ENCODE measurements at regions not wholly inside any gene's neighbourhood (a gene's known extent, or its start where the extent isn't known, plus 50 kb on each side); places are given as distances from the start of the nearest gene placed in this dataset.
"Not testable (repeated sequence)": the region's sequence is repeated elsewhere in the genome, so short reads cannot be mapped to it uniquely, and the experiment has no call there.

DNA sequence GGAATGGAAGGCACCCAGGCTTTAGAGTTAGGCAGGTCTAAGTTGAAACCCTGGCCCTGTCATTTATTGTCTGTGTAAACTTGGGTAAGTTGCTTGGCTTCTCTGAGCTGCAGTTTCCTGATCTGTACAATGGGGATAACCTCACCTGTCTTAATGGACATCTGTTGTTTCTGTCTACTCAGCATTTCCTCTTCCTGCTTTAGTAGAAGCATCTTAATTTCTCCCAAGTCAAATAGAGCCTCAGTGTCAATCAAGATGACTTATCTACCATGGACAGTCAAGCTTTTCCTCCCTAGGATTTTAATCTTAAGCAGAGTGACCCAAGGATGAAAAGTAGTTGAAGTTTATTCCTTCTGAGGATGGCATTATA is 119.7 kb downstream of the FZD1 start:
- no peak for DNase-seq (ENCODE audit: low read depth in 1 of 2, low spot score in 1 of 2)
- Histone ChIP-seq H3K9me3 (ENCODE audit: low read depth) (no peaks in the 10 kb centered on the region), H3K4me1 (ENCODE audit: low read depth) (no peaks in the 10 kb centered on the region), H3K36me3 (no peaks in the 10 kb centered on the region), H3K27me3 (no peaks in the 10 kb centered on the region), H3K27ac (no peak overlapping the region), H3K4me3 (no peak overlapping the region)
- TF ChIP-seq, protein P1, sequence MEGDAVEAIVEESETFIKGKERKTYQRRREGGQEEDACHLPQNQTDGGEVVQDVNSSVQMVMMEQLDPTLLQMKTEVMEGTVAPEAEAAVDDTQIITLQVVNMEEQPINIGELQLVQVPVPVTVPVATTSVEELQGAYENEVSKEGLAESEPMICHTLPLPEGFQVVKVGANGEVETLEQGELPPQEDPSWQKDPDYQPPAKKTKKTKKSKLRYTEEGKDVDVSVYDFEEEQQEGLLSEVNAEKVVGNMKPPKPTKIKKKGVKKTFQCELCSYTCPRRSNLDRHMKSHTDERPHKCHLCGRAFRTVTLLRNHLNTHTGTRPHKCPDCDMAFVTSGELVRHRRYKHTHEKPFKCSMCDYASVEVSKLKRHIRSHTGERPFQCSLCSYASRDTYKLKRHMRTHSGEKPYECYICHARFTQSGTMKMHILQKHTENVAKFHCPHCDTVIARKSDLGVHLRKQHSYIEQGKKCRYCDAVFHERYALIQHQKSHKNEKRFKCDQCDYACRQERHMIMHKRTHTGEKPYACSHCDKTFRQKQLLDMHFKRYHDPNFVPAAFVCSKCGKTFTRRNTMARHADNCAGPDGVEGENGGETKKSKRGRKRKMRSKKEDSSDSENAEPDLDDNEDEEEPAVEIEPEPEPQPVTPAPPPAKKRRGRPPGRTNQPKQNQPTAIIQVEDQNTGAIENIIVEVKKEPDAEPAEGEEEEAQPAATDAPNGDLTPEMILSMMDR (IDR thresholded peaks at IDR 0.05; ENCODE audit: low read depth, low read length), result no peak

DNA sequence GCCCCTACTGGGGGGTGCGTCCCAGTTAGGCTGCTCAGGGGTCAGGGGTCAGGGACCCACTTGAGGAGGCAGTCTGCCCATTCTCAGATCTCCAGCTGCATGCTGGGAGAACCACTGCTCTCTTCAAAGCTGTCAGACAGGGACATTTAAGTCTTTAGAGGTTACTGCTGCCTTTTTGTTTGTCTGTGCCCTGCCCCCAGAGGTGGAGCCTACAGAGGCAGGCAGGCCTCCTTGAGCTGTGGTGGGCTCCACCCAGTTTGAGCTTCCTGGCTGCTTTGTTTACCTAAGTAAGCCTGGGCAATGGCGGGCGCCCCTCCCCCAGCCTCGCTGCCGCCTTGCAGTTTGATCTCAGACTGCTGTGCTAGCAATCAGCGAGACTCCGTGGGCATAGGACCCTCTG is 130.5 kb downstream of the FZD1 start:
- H3K27ac ChIP-seq; DNase-seq (ENCODE audit: low read depth in 1 of 2, low spot score in 1 of 2); H3K4me1 ChIP-seq (ENCODE audit: low read depth); H3K36me3 ChIP-seq; H3K27me3 ChIP-seq; H3K4me3 ChIP-seq; H3K9me3 ChIP-seq (ENCODE audit: low read depth): not testable (repeated sequence)

DNA sequence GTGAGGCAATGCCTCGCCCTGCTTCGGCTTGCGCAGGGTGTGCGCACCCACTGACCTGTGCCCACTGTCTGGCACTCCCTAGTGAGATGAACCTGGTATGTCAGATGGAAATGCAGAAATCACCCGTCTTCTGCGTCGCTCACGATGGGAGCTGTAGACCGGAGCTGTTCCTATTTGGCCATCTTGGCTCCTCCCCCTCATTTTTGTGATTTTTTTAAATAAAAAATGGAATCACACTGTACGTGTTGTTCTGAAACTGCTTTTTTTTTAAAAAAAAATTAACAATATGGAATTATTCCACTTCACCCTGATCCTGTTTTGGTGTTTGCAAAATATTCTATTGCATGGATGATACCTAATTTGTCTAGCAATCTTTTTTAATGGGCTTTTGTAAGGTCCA is 131.1 kb downstream of the FZD1 start:
- not testable (repeated sequence) for H3K27ac ChIP-seq; H3K9me3 ChIP-seq (ENCODE audit: low read depth); H3K27me3 ChIP-seq; H3K4me1 ChIP-seq (ENCODE audit: low read depth); H3K4me3 ChIP-seq; DNase-seq (ENCODE audit: low read depth in 1 of 2, low spot score in 1 of 2); H3K36me3 ChIP-seq

DNA sequence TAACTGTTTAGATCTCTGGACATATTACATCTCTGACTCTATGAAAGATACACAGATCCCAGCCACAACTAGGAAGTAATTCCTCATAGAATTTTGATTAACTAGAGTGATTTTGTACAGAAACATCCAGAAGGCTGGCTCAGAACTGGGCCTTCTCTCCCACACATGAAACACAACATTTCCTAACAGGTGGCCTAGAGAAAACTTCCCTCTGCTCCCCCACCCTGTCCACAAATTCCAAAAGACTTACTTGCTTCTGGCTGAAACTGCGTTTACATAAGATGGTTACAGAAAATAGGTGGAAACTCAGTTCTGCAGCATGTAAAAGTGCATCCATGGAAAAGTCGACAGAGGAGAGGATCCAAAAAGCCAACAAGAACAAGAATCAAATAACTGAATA is 132.9 kb downstream of the FZD1 start:
- Histone ChIP-seq H3K27me3 (no peaks in the 10 kb centered on the region), H3K4me3 (no peak overlapping the region), H3K9me3 (ENCODE audit: low read depth) (no peaks in the 10 kb centered on the region), H3K36me3 (no peaks in the 10 kb centered on the region), H3K27ac (no peak overlapping the region), H3K4me1 (ENCODE audit: low read depth) (no peaks in the 10 kb centered on the region)
- no peak for DNase-seq (ENCODE audit: low read depth in 1 of 2, low spot score in 1 of 2)
- TF ChIP-seq, protein P1 (IDR thresholded peaks at IDR 0.05; ENCODE audit: low read depth, low read length), result no peak

DNA sequence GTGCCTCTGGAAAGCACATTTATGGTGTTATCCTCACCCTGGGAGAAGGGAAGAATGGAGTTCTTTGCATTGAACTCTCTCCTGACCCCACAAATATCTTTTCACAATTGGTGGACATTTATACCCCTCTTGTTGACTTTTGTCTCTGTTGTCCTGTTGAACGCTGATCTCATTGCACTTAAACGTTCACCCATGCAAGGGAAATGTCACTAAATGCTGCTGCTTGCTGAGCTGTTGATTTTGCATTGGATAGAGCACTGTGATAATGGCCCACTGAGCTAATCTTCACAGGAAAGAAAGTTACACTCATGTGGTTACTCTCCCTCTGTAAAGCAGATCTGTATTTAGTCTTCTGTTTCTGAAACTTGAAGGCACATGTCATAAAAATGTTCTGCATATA is 133.4 kb downstream of the FZD1 start:
- H3K27ac ChIP-seq, result no peak overlapping the region
- H3K9me3 ChIP-seq (ENCODE audit: low read depth), result no peaks in the 10 kb centered on the region
- no peaks in the 10 kb centered on the region for H3K36me3 ChIP-seq
- no peak for DNase-seq (ENCODE audit: low read depth in 1 of 2, low spot score in 1 of 2)
- H3K4me3 ChIP-seq, result no peak overlapping the region
- TF ChIP-seq, protein P1 (IDR thresholded peaks at IDR 0.05; ENCODE audit: low read depth, low read length), result no peak
- H3K27me3 ChIP-seq, result no peaks in the 10 kb centered on the region
- no peaks in the 10 kb centered on the region for H3K4me1 ChIP-seq (ENCODE audit: low read depth)

DNA sequence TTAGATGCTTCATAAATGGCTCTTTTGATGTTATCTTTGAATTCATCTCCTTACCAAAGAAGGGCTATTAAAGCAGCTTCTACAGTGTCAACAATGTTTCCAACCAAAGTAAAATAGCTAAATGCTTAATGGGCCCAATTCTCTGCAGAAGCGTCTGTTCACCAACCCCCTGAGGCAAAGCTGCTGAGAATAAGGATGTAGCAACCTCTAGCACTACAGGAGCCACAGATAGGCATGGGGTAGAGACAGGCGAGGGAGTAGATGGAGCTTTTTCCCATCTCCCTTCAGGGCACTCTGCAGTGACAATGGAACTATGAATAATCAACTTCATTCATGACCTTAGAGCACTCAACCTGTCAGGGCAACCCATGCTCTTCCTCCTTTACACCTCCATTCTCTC is 134.1 kb downstream of the FZD1 start:
- TF ChIP-seq, protein P1 (IDR thresholded peaks at IDR 0.05; ENCODE audit: low read depth, low read length), result no peak
- Histone ChIP-seq H3K36me3 (no peaks in the 10 kb centered on the region), H3K4me1 (ENCODE audit: low read depth) (no peaks in the 10 kb centered on the region), H3K27me3 (no peaks in the 10 kb centered on the region), H3K27ac (no peak overlapping the region), H3K4me3 (no peak overlapping the region), H3K9me3 (ENCODE audit: low read depth) (no peaks in the 10 kb centered on the region)
- DNase-seq (ENCODE audit: low read depth in 1 of 2, low spot score in 1 of 2), result no peak

DNA sequence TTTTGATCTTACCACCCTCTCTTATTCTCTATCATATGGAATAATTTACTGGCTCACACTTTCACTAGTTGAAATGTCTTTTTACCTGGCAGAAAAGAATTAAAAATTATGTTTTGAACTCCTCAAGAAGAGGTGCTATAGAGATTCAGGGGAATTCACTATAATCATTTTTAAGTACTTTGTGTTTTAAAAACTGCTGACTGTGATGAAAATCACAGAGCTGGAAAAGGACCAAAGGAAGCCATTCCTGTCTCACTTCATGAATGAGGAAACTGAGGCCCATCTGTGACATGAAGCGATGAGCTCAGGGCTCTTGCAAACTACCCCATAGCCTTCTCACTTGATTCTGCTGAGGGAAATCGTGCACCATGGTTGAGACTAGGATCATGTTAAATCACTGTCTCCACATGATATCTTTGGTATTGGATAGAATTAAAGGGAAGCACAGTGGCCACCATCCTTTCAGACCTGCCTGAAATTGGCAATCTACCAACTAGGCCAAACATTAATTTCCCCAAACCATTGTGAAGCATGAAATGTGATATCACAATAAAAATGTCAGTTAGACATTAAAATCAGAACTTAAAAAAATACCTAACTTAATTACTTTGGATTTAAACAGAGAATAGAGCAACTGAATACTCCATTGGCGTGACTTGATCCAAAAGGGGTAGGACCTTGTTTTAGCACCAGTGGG is 141.0 kb downstream of the FZD1 start:
- TF ChIP-seq, protein P1 (IDR thresholded peaks at IDR 0.05; ENCODE audit: low read depth, low read length), result no peak
- Histone ChIP-seq H3K36me3 (no peaks in the 10 kb centered on the region), H3K9me3 (ENCODE audit: low read depth) (no peaks in the 10 kb centered on the region), H3K27me3 (no peaks in the 10 kb centered on the region), H3K27ac (no peak overlapping the region), H3K4me3 (no peak overlapping the region), H3K4me1 (ENCODE audit: low read depth) (no peaks in the 10 kb centered on the region)
- no peak for DNase-seq (ENCODE audit: low read depth in 1 of 2, low spot score in 1 of 2)

DNA sequence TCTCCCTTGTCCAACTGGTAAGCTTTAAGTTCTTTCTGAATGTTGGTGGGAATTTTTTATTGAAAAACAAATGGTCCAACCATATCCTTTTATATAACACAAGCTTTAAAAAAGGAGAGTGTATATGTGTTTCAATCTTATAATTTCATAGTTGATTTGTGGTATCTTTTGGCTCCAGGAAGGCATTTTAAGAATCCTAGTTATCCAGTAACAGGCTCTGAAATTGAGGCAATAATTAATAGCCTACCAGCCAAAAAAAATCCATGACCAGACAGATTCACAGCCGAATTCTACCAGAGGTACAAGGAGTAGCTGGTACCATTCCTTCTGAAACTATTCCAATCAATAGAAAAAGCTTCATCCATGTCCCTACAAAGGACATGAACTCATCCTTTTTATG is 141.6 kb downstream of the FZD1 start:
- H3K27ac ChIP-seq, H3K27me3 ChIP-seq: not testable (repeated sequence)

More for the DNA sequence above, 141.6 kb downstream of the FZD1 start:
- H3K4me1 ChIP-seq (ENCODE audit: low read depth); H3K36me3 ChIP-seq; H3K9me3 ChIP-seq (ENCODE audit: low read depth); H3K4me3 ChIP-seq; DNase-seq (ENCODE audit: low read depth in 1 of 2, low spot score in 1 of 2): not testable (repeated sequence)
